ENCODE measurements at regions not wholly inside any gene's neighbourhood (a gene's known extent, or its start where the extent isn't known, plus 50 kb on each side); places are given as distances from the start of the nearest gene placed in this dataset.

- Histone ChIP-seq H3K9me3 (no peaks in the 10 kb centered on the region), H3K27me3 (no peaks in the 10 kb centered on the region), H3K4me1 (no peaks in the 10 kb centered on the region), H3K27ac (no peak overlapping the region), H3K4me3 (no peak overlapping the region), H3K36me3 (no peaks in the 10 kb centered on the region)
- DNase-seq (ENCODE audit: low spot score), result no peak
- no peak for TF ChIP-seq CTCF (IDR thresholded peaks at IDR 0.05)
These were observed 196.4 kb upstream of the GMDS start for GRCh38 chr6:2441601-2442475.

DNA sequence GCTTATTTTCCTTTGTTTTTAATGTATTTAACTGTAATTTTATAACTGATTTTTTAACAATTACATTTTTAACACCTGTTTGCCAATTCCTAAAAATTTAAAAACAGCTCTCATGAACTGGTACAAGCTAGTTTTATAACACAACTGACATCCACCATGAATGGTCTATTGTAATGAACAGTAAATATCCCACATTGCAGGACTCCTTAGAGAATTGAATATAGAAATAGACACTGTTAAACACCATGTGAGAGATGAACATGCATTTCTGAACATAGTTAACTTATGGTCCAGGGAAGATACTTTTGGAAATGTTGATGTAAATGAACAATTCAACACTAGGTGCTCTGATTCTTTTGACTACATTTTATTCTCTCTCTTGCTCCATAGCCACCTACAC lies 195.1 kb upstream of the GMDS start:
- Histone ChIP-seq H3K4me1 (no peaks in the 10 kb centered on the region), H3K36me3 (no peaks in the 10 kb centered on the region), H3K27me3 (no peaks in the 10 kb centered on the region), H3K4me3 (no peak overlapping the region), H3K27ac (no peak overlapping the region), H3K9me3 (no peaks in the 10 kb centered on the region)
- no peak for TF ChIP-seq CTCF (IDR thresholded peaks at IDR 0.05)
- no peak for DNase-seq (ENCODE audit: low spot score)

DNA sequence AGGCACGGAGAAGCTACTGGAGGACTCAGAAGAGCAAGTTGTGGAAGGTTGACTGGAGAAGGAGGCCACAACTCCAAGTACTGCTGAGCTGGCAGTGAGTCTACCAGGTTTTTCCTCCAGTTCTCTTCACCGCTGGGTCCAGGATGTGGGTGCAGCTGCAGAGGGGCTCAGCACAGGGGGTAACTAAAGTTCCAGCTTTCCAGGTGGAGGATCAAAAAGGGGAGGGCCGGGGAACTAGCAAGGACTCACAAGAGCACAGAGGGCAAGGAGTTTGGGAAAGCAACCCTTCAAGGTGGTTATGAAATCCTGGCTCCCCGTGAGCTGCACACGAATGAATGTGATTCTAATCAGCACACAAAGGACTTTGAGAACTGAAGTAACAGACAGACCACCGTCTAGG lies 194.2 kb upstream of the GMDS start:
- Histone ChIP-seq H3K4me1 (no peaks in the 10 kb centered on the region), H3K36me3 (no peaks in the 10 kb centered on the region), H3K9me3 (no peaks in the 10 kb centered on the region), H3K27me3 (no peaks in the 10 kb centered on the region), H3K4me3 (no peak overlapping the region), H3K27ac (no peak overlapping the region)
- no peak for DNase-seq (ENCODE audit: low spot score)
- TF ChIP-seq CTCF (IDR thresholded peaks at IDR 0.05), result no peak

- no peaks in the 10 kb centered on the region for H3K36me3 ChIP-seq
- no peaks in the 10 kb centered on the region for H3K4me1 ChIP-seq
- DNase-seq (ENCODE audit: low spot score), result no peak
- no peaks in the 10 kb centered on the region for H3K9me3 ChIP-seq
- H3K4me3 ChIP-seq, result no peak overlapping the region
- no peak overlapping the region for H3K27ac ChIP-seq
- TF ChIP-seq CTCF (IDR thresholded peaks at IDR 0.05), result no peak
- no peaks in the 10 kb centered on the region for H3K27me3 ChIP-seq
These were observed 193.7 kb upstream of the GMDS start for GRCh38 chr6:2439082-2439481.

GRCh38 chr6:2436410-2437154 lies 191.2 kb upstream of the GMDS start:
- TF ChIP-seq CTCF (IDR thresholded peaks at IDR 0.05), result no peak
- Histone ChIP-seq H3K9me3 (no peaks in the 10 kb centered on the region), H3K4me1 (no peaks in the 10 kb centered on the region), H3K36me3 (no peaks in the 10 kb centered on the region), H3K27ac (no peak overlapping the region), H3K27me3 (no peaks in the 10 kb centered on the region), H3K4me3 (no peak overlapping the region)
- DNase-seq (ENCODE audit: low spot score), result no peak
